ENCODE measurements at regions not wholly inside any gene's neighbourhood (a gene's known extent, or its start where the extent isn't known, plus 50 kb on each side); places are given as distances from the start of the nearest gene placed in this dataset.
"Not testable (repeated sequence)": the region's sequence is repeated elsewhere in the genome, so short reads cannot be mapped to it uniquely, and the experiment has no call there.

DNA sequence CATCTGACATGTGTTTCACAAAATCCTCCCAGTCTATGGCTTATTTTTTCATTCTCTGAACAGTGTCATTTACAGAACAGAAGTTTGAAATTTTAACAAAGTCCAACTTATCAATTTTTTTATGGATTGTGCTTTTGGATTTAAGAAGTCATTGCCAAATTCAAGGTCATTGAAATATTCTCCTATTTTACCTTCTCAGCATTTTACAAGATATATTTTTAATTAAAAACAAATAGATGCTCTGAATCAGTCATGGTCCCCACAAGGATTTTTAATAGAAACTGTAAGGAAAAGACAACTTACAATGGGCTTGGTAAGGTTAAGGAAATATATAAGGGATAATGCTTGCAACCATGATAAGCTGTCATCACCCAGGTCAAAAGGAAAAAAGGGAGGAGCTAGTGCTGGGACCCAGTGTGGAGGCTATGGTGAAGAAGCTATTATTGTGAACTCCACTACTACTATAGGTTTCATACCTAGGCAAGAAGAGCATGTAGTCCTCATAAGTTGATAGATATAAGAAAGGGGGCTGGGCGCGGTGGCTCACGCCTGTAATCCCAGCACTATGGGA is 144.5 kb upstream of the KCNJ15 start:
- DNase-seq (ENCODE audit: low spot score) = no peak

DNA sequence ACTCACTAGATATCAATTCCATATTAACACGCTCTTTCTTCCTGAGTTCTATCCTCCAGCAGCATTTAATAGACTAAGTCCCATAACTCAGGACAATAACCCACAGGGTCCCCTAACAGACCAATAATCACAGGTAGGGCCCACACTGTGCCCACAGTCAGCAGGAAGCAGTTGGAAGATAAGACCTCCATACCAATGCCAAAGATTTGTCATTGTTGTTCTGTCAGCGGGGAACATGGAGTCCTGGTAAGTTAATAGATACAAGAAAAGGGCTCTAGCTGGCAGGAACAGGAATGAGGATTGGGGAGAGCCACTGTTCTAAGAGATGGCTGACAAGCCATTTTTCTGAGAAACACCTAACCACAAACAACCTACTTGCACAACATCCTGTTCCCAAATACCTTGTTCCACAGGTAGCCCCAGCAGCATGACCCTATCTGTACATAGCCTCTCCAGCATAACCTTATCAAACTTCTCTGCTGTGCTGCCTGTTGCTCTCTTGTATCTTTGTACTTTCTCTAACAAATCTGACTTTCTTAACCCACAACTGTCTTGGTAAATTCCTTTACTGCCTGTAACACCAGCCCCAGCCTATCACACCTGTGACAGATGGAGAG is 142.0 kb upstream of the KCNJ15 start:
- no peak for DNase-seq (ENCODE audit: low spot score)

DNA sequence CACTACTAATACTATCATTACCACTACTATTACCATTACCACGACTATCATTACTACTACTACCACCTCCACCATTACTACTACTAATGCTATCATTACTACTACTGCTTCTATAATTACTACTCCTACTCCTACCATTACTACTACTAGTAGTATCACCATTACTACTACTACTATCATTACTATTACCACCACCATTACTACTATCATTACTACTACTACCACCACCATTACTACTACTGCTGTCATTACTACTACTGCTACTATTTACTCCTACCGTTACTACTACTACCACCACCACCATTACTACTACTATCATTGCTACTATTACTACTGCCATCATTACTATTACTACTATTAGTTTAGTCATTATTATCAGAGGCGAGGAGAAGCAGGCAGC is 140.9 kb upstream of the KCNJ15 start:
- DNase-seq (ENCODE audit: low spot score) = no peak

DNA sequence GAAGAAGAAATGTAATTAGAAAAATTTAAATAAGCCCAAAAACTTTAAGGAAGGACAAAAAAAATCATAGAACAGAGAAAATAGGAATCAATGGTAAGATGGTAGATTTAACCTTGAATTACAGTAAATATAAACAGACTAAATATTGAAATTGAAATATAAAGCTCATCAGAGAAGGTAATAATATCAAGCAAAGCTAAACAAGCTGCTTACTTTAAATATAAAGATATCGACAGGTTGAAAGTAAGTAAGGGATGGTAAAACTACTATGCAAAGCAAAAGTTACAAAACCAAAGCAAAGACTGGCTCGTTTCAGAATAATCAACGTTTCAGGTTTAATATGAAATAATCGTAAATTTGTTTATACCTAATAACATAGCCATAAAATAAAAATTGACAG is 137.0 kb upstream of the KCNJ15 start:
- no peak for DNase-seq (ENCODE audit: low spot score)

DNA sequence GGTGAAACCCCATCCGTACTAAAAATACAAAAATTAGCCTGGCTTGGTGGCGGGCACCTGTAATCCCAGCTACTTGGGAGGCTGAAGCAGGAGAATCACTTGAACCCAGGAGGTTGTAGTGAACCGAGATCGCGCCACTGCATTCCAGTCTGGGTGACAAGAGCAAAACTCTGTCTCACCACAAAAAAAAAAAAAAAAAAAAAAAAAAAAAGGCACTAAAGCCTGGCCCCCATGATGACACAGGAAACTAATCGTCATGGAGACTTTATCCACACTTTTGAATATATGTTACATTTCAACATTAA is 136.2 kb upstream of the KCNJ15 start:
- DNase-seq (ENCODE audit: low spot score) = not testable (repeated sequence)

DNA sequence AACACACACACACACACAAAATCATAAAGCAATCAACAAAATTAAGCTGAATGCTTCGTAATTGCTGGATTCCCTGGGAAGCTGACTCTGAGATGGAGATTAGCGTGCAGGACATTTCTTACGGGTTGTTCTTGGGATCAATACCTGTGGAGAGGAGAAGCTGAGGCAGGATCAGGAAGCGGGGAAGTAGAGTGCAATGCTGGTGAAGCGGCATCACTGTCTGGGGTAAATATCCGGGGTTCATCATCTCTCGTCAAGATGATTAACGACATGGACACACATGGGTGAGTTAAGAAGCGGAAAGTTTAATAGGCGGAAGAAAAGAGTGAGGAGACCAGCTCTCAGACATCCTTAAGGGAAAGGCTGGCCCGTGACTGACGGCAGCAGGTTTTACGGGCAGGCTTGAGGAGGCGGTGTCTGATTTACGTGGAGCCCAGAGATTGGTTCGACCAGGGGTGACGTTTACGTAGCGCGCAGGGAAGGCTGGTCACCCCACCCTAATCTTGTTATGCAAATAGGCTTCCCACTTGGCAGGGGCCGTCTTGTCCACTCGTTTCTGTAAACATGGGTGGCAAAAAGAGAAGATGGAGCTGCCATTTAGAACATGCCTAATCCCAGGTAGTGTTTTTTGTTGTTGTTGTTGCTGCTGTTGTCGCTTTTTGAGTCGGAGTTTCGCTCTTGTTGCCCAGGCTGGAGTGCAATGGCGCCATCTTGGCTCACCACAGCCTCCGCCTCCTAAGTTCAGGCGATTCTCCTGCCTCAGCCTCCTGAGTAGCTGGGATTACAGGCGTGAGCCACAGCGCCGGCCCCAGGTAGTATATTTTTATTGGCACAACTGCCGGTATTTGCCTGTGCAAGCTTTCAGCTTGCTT is 135.6 kb upstream of the KCNJ15 start:
- no peak for DNase-seq (ENCODE audit: low spot score)

DNA sequence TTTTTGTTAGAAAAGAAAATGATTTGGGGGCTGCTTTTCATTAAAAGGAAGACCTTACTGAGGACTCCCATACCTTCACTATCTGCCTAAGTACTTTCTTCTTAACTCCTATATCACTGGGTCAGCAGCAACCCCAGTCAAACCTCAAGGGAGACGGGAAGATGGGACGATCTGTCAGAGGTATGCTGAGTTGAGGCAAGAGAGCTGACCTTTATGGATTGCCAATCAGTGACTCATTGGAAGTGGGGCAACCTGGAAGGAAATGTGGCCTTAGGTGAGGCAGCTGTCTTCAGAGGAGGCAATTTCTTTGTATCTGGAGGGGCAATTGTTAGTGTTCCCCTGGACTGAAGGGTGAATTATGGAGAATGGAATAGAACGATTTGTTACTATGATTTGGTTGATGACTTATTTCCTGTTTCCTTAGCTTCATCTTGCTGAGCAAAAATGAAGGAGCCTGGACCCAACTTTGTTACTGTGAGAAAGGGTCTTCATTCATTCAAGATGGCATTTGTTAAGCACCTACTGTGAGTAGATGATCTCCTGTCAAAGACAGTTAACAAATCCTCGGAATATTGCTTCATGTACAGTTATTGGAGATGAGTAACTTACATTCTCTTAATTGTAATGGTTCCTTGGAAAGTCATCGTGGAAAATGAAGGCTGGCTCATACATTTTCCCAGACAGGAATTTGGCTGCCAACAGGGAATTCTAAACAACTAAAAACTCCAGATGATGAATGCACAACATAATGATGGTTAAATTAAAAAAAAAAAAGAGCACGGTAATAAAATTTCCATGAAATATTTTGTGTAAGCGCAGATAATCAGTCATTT is 134.7 kb upstream of the KCNJ15 start:
- no peak for DNase-seq (ENCODE audit: low spot score)

DNA sequence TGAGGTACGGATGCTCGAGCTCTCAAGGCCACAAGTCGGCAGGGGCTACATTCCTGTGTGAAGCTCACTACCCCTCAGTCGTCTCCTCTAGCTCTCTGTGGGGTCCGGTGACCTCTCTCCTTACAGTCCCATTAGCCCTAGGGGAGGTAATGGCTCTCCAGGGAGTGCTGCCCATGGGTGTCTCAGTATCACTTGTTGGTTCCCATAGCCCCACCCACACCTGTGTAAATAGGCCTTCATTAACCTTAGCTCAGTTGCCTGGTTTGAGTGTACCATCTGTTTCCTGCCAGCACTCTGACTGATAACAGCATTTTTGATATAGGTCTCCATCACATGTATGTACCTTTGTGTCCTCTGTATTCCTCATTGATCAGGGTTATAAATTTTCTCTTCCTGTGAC is 133.2 kb upstream of the KCNJ15 start:
- no peak for DNase-seq (ENCODE audit: low spot score)

DNA sequence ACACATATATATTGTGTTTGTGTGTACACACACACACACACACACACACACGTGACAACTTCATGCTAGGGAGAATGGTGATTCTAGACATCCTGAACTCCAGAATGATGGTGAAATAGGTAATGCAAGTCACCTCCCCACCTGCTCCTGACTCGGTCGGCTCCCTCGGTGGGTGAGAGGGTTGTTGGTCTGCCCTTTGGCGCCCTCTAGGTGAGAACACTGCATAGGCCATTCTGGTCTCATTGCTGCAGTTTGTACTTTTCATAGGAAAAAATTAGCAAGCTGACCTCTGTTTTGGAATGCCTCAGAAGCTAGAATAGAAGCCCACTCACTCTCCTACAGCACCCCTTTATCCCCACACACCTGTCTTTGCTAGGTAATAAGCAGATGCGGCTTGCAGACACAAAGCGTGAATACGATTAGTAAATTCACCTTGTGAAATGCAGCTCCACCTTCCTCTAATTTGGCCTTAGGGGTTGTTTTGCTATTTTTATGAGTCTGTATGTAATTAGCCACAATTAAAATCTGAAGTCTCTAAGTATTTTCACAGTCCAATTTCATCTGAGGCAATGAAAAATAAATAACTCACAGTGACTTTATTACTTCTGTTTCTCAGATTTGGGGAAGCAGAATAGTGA is 130.0 kb upstream of the KCNJ15 start:
- DNase-seq (ENCODE audit: low spot score) = peak; percentile 6

DNA sequence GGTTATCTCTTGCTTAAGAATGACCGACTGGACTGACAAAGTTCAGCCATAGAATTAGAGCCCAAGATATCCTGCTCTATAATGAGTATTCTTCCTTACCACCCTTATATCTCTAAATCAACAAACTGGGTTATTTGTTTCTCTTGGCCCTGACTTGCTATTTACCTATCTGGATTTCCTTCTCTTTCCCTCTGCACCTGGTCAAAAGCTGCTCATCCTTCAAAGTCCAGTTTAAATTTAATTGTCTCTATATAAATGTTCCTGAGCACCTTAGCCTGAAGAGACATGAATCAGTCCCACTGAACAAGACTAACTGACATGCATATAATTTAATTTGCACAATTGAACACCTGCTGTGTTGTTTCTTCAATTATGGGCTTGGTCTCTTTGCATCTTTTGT is 127.1 kb upstream of the KCNJ15 start:
- no peak for DNase-seq (ENCODE audit: low spot score)

DNA sequence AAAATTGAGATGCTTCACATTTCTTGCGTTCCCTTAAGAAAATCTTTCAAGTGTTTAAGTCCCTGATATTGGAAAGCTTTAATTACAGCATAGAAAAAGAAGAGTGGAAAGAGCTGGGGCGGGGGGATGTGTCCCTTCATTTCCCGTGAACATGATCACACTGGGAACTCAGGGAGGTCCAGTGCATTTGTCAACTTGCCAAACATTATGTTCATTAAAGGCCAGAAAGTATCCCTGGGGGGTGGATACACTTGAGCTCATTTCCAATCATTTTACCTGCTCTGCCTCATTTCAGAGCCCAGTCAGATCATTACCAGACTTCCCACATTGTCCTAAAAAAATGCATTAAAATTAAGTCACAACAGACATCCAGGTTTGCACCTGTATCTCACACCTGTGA is 123.6 kb upstream of the KCNJ15 start:
- DNase-seq (ENCODE audit: low spot score) = no peak

DNA sequence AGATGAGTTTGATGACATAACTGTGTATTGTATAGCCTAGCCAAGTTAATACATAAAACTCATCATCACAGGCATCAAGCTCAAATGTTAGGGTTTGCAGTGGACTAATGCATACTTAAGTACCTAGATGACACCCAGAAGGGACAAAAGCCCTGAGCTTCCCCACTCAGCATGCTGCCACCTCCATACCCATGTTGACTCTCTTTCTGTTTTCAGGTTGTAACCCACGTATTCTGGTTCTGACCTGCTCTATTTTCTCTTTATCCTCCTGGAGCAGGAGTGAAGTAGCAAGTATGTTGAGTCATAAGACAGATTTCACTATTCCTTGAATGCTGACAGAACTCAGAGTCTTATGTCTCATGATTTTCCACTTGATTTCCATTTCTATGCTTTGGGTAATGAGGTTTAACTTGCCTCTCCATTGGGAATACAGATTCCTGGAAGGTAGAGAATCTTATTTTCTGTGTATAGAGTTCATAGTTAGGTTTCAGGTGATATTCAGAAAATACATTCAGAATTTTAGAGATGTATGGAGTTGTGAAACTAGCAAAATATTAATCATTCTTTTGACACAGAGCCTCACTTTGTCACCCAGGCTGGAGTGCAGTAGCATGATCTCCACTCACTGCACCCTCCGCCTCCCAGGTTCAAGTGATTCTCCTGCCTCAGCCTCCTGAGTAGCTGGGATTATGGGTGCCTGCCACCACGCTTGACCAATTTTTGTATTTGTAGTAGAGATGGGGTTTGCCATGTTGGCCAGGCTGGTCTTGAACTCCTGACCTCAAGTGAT is 122.5 kb upstream of the KCNJ15 start:
- no peak for DNase-seq (ENCODE audit: low spot score)

DNA sequence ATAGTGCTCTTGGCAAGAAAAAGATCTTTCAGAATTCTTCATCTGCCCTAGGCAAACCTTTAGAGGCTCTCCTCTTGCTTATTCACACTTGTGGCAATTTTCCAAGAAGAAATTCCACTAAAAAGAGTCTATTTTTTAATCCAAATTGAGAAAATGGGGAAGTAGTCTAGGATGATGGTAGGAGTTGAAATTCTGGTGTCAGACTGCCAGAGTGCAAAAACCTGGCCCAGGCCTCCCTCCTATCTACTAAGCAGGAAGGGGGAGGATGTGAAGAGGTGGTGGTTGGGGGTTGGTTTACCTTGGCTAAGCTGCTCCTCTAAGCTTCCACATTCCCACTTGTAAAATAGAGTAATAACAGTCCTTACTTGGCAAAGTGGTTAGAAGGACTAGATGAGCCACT is 120.6 kb upstream of the KCNJ15 start:
- DNase-seq (ENCODE audit: low spot score) = no peak

DNA sequence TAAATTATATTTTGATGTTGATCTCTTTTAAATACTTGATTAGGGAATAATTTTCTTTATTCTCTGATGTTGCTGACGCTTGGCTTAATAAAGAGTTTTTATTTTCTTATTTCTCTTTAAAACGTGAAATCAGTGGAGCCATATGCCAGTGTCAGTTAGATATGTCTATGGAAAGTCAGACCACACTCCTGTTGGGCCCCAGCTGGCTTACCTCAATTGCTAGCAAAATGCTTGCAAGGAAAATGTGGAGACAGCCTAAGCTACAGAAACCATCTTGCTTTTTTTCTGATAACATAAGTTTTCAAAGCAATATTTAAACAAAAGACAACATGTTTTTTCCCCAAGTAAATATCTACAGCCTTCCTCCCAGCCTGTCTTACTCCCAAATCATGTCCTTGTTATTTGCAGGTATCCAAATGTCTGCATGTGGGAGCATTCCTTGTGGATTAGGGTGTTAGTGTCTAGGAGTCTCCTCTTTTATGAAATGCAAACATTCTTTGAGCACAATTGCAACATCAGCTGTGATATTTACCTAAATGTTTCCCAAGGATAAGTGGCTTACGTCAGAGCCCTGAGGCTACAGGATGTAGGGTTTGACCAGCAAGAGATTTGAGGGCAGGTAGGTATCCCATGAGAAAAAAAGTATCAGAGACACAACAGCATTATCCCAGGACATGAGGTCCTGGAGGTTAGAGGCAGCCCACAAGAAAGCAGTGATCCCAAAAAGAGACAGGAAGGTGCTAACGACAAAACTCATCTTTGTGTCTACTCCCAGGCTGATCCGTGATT is 117.2 kb upstream of the KCNJ15 start:
- DNase-seq (ENCODE audit: low spot score) = no peak

DNA sequence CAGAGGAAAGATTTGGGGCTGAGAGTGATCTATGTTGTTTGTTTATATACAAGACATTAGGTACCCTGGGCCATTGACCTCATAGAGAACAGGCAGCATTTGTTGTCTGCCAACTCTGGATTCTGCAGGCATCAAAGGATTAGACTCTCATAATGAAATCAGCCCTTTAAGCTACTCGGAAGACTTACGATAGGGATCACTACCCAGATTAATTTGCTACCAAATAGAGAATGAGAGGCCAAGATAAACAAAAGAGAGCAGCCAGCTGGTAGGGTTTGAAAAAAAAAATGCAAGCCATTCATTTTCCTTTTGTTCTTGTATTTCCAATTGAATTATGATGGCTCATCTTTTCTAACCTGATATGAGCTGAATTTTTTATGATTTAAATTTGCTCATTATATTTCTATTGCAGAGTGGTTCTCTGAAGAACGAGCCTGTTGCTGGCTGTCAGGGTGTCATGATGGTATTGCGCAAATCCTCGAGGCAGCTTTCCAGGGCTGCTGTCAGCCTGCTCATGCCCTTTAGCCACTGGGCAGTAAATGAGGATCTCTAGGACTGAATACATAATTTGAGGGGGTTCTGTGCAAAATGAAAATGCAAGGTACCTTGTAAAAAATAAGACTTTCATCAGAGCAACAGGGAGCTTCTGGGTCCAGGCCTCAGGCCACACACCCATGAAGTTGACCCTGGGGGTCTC is 116.4 kb upstream of the KCNJ15 start:
- DNase-seq (ENCODE audit: low spot score) = peak; percentile 10

DNA sequence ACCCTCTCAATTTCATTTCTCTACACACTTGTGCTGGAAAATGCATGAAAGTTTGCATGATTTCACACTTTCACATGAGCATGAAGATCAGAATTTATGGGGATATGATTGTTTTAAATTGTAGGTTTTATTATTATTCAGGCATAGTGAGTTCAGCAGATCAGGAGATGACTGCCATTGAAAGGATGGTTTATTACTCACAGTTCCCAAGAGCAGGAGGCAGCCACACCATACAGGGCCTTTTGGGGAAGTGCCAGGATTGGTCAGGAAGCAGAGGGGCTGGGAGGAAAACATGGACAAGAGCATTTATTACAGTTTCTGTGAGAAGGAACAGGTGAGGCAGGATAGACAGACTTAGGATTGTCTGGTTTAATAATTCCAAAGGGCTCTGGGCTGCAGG is 114.6 kb upstream of the KCNJ15 start:
- DNase-seq (ENCODE audit: low spot score) = no peak

DNA sequence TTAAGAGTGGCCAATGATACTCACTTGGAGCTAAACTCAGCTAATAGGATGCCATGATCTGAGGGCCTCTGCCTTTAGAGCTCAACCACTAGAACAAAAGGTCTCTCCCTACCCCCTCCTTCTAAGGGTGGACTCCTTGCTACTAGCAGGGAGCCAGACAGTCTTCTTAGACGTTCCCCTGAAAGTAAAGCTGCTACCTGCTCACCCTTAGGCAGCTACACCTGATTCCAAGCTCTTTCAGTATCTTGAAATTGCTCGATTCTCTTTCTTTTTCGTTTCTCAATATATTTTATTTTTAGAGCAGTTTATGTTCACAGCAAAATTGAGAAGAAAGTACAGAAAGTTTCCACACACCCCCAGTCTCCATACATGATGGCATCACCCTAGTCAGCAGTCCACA is 112.6 kb upstream of the KCNJ15 start:
- DNase-seq (ENCODE audit: low spot score) = no peak

DNA sequence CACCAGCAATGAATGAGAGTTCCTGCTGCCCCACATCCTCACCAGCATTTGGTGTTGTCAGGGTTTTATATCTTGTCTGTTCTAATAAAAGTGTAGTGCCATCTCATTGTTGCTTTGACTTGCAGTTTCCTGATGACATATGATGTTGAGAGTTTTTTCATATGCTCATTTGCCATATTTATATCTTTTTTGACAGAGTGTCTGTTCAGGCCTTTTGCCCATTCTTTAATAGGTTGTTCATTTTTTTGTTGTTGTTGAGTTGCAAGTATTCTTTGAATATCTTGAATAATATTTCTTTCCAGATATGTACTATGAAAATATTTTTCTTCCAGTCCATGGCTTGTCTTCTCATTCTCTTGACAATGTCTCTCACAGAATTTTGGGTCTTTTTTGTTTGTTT is 111.7 kb upstream of the KCNJ15 start:
- no peak for DNase-seq (ENCODE audit: low spot score)

DNA sequence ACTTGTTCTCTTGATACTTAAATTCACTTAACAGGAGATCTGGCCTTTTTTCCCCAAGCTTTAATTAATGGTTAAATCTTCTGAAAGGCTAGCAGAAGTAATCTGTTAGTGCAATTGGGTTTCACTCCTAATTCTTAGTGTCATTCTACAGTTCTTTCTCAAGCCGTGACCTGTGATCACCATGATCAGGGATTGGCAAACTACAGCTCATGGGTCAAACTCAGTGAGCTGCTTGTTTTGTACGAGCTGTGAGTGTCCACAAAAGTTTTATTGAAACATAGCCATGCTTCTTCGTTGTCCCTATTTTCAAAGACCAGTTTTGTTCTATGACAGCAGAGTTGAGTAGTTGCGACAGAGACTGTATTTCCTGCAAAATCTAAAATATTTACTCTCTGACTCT is 109.4 kb upstream of the KCNJ15 start:
- no peak for DNase-seq (ENCODE audit: low spot score)

DNA sequence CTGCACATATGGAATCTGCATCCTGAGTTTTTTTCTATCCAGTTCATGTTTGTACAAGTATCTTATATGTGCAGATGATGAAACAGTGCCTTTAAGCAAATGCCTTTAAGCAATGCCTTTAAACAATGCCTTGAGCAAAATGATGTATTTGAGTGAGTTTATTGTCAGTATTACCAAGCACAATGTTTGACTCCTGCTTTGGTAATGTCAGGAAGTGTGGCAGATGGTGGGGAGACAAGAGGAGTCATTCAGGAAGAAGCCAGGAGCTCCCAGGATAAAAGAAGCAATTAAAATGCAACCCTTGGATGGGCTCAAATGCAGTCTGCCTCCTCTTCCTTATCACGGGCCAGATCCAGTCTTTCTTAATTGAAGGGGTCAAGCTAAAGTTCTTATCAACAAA is 108.7 kb upstream of the KCNJ15 start:
- no peak for DNase-seq (ENCODE audit: low spot score)
